Fibroblast of villous mesenchyme (primary cell): ENCODE measurements at regions not wholly inside any gene's neighbourhood (a gene's known extent, or its start where the extent isn't known, plus 50 kb on each side); places are given as distances from the start of the nearest gene placed in this dataset.

Experiments used
- DNase-seq: peaks from one replicate; pipeline ENCODE4 v3.0.0-alpha.2; 2010; ENCODE audit warnings: low read depth
- H3K4me3 ChIP-seq: 2 replicates; pipeline ENCODE4 v1.5.1; 2011; ENCODE audit warnings: low read depth, mild to moderate bottlenecking, low read length
- CTCF ChIP-seq: IDR thresholded peaks from 2 replicates; pipeline ENCODE4 v1.5.1; 2012; ENCODE audit warnings: low read depth, mild to moderate bottlenecking, low read length; ENCODE audit not compliant: insufficient read depth

- no peak for TF ChIP-seq CTCF
- DNase-seq, result no peak
- H3K4me3 ChIP-seq, result no peak overlapping the region
Observed at GRCh38 chr6:97866616-97867015, 583.6 kb upstream of the MMS22L start.

- TF ChIP-seq CTCF, result no peak
- no peak overlapping the region for H3K4me3 ChIP-seq
- DNase-seq, result no peak
Observed at GRCh38 chr6:97867177-97867576, 584.2 kb upstream of the MMS22L start.

- no peak for DNase-seq
- no peak for TF ChIP-seq CTCF
Observed at GRCh38 chr6:97870273-97870672, 587.3 kb upstream of the MMS22L start.

GRCh38 chr6:97876711-97877110 lies 593.7 kb upstream of the MMS22L start:
- TF ChIP-seq CTCF, result no peak
- no peak for DNase-seq
- H3K4me3 ChIP-seq, result no peak overlapping the region

More at GRCh38 chr6:97870273-97870672, 587.3 kb upstream of the MMS22L start:
- H3K4me3 ChIP-seq, result no peak overlapping the region

GRCh38 chr6:97882755-97883154 lies 599.7 kb upstream of the MMS22L start:
- no peak for TF ChIP-seq CTCF
- no peak overlapping the region for H3K4me3 ChIP-seq
- DNase-seq, result no peak

- TF ChIP-seq CTCF, result no peak
- no peak overlapping the region for H3K4me3 ChIP-seq
- no peak for DNase-seq
Observed at GRCh38 chr6:97885325-97885724, 602.3 kb upstream of the MMS22L start.

GRCh38 chr6:97885828-97886227 lies 602.8 kb upstream of the MMS22L start:
- no peak for DNase-seq
- TF ChIP-seq CTCF, result no peak
- no peak overlapping the region for H3K4me3 ChIP-seq
